SU-DHL-6 (cell line): ENCODE measurements at regions not wholly inside any gene's neighbourhood (a gene's known extent, or its start where the extent isn't known, plus 50 kb on each side); places are given as distances from the start of the nearest gene placed in this dataset.

Source experiments
- H2AFZ ChIP-seq: fragments of 200-600 bp; sonication (generic); 2 replicates; pipeline ENCODE4 v1.6.1; 2014; ENCODE audit warnings: low read depth, mild to moderate bottlenecking, moderate library complexity, mixed read lengths, antibody characterized with exemption, low read length; ENCODE audit not compliant: severe bottlenecking
- H3F3A ChIP-seq: fragments of 200-600 bp; shearing (Covaris generic); 2 replicates; pipeline ENCODE4 v1.6.0; 2016; ENCODE audit warnings: antibody characterized with exemption, mild to moderate bottlenecking; ENCODE audit not compliant: insufficient read depth
- H3K27ac ChIP-seq: fragments of 200-600 bp; sonication (generic); 2 replicates; pipeline ENCODE4 v1.5.1; 2016; ENCODE audit warnings: low read depth, mild to moderate bottlenecking, low read length, moderate library complexity, mixed read lengths
- H3K27me3 ChIP-seq: fragments of 200-600 bp; sonication (generic), shearing (Covaris generic); 2 replicates; pipeline ENCODE4 v1.6.0; 2014; ENCODE audit warnings: mild to moderate bottlenecking, low read length
- H3K36me3 ChIP-seq: fragments of 200-600 bp; sonication (generic); 2 replicates; pipeline ENCODE4 v1.6.1; 2014; ENCODE audit warnings: mild to moderate bottlenecking, low read length, mixed read lengths
- H3K4me2 ChIP-seq: fragments of 300-600, 200-600 bp; shearing (Covaris generic), sonication (generic); 2 replicates; pipeline ENCODE4 v1.6.0; 2014; ENCODE audit warnings: low read length, low read depth, mild to moderate bottlenecking; ENCODE audit not compliant: poor library complexity, severe bottlenecking
- H3K4me3 ChIP-seq: fragments of 200-600 bp; sonication (generic); 2 replicates; pipeline ENCODE4 v1.5.1; 2014; ENCODE audit warnings: antibody characterized with exemption, low read length, mild to moderate bottlenecking, mixed read lengths; ENCODE audit not compliant: insufficient read depth, poor library complexity, severe bottlenecking
- H3K79me2 ChIP-seq: fragments of 200-600 bp; sonication (generic); 2 replicates; pipeline ENCODE4 v1.6.1; 2014; ENCODE audit warnings: mild to moderate bottlenecking, low read length, moderate library complexity; ENCODE audit not compliant: insufficient read depth
- H3K9ac ChIP-seq: fragments of 200-600 bp; sonication (generic); 2 replicates; pipeline ENCODE4 v1.7.0; 2014; ENCODE audit warnings: mild to moderate bottlenecking, low read length
- H3K9me2 ChIP-seq: fragments of 200-600 bp; sonication (generic); replicated peaks from 2 replicates; pipeline ENCODE4 v1.6.1; 2014; ENCODE audit warnings: low read length; ENCODE audit not compliant: insufficient read depth
- H3K9me3 ChIP-seq: fragments of 200-600 bp; sonication (generic); 2 replicates; pipeline ENCODE4 v1.6.1; 2014; ENCODE audit warnings: low read length, mixed read lengths; ENCODE audit not compliant: insufficient read depth
- H4K20me1 ChIP-seq: fragments of 200-600 bp; sonication (generic); 2 replicates; pipeline ENCODE4 v1.6.1; 2014; ENCODE audit warnings: low read depth, mild to moderate bottlenecking, antibody characterized with exemption, low read length, moderate library complexity, mixed read lengths
- EZH2phosphoT487 ChIP-seq: fragments of 200-600 bp; sonication (generic), shearing (Covaris generic); conservative IDR thresholded peaks from 2 replicates; pipeline ENCODE4 v1.6.1; 2018; ENCODE audit warnings: mild to moderate bottlenecking, antibody characterized with exemption, low read length, moderate library complexity, mixed read lengths
- TF ChIP-seq, protein P1 (sequence below): fragments of 200-600 bp; sonication (generic); IDR thresholded peaks from one replicate; pipeline ENCODE4 v1.5.1; 2017; ENCODE audit warnings: antibody characterized with exemption, mild to moderate bottlenecking, low read length, moderate library complexity; ENCODE audit not compliant: insufficient read depth, poor library complexity, severe bottlenecking

DNA sequence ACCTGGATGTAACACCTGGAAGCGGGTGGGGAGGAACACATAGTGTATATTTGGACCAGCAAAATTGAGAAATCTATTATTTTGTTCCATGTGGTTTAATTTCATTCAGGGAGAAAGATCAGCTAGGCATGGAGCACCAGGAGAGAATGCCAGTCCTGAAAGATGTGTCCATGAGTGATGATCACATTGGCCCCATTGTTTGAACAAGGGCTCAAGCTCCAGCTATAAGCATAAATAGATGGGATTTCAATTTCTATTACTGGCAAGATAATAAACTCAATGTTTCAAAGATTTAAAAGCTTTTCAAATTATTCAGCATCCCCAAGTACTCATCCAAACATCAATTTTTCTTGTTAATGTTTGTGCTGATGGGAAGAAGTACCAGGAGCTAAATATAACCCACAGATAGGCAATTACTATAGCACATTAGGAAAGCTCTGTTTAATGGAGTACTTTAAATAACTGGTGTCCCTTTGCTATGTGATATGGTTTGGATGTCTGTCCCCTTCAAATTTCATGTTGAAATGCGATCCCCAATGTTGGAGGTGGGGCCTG is 275.3 kb upstream of the PHYHIPL start:
- no peak overlapping the region for H3K4me2 ChIP-seq
- no peaks in the 10 kb centered on the region for H3K9me3 ChIP-seq
- H3K9ac ChIP-seq = no peak overlapping the region
- no peaks in the 10 kb centered on the region for H3K9me2 ChIP-seq
- H3K36me3 ChIP-seq = no peaks in the 10 kb centered on the region
- H2AFZ ChIP-seq = no peak overlapping the region
- H4K20me1 ChIP-seq = no peaks in the 10 kb centered on the region
- H3K27ac ChIP-seq = no peak overlapping the region
- no peaks in the 10 kb centered on the region for H3K27me3 ChIP-seq
- H3K79me2 ChIP-seq = no peaks in the 10 kb centered on the region
- H3F3A ChIP-seq = no peaks in the 10 kb centered on the region
- no peak overlapping the region for H3K4me3 ChIP-seq
- TF ChIP-seq, protein P1, sequence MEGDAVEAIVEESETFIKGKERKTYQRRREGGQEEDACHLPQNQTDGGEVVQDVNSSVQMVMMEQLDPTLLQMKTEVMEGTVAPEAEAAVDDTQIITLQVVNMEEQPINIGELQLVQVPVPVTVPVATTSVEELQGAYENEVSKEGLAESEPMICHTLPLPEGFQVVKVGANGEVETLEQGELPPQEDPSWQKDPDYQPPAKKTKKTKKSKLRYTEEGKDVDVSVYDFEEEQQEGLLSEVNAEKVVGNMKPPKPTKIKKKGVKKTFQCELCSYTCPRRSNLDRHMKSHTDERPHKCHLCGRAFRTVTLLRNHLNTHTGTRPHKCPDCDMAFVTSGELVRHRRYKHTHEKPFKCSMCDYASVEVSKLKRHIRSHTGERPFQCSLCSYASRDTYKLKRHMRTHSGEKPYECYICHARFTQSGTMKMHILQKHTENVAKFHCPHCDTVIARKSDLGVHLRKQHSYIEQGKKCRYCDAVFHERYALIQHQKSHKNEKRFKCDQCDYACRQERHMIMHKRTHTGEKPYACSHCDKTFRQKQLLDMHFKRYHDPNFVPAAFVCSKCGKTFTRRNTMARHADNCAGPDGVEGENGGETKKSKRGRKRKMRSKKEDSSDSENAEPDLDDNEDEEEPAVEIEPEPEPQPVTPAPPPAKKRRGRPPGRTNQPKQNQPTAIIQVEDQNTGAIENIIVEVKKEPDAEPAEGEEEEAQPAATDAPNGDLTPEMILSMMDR = no peak
- TF ChIP-seq EZH2phosphoT487 = no peak

DNA sequence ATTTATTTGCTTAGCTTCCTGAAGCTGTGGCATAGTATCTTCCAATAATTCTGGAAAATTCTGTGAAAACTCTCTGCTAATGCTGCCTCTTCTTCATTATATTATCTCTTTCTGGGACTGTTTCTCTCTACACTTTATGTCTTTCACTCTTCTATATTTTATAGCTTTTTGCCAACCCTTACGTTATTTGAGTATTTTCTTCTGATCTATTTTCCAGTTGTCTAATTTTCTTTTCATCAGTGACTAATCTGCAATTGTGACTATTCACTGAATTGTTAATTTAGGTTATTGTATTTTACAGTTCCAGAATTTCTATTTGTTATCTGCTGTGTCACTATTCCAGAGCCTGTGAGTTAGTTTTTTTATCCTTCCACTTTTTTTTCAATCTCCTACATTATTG is 273.4 kb upstream of the PHYHIPL start:
- Histone ChIP-seq H3K9me3 (no peaks in the 10 kb centered on the region), H2AFZ (no peak overlapping the region), H3F3A (no peaks in the 10 kb centered on the region), H3K4me3 (no peak overlapping the region), H3K79me2 (no peaks in the 10 kb centered on the region), H3K9ac (no peak overlapping the region), H3K27me3 (no peaks in the 10 kb centered on the region), H3K9me2 (no peaks in the 10 kb centered on the region), H3K4me2 (no peak overlapping the region), H3K27ac (no peak overlapping the region), H4K20me1 (no peaks in the 10 kb centered on the region), H3K36me3 (no peaks in the 10 kb centered on the region)
- TF ChIP-seq EZH2phosphoT487 = no peak
- TF ChIP-seq, protein P1 = no peak

DNA sequence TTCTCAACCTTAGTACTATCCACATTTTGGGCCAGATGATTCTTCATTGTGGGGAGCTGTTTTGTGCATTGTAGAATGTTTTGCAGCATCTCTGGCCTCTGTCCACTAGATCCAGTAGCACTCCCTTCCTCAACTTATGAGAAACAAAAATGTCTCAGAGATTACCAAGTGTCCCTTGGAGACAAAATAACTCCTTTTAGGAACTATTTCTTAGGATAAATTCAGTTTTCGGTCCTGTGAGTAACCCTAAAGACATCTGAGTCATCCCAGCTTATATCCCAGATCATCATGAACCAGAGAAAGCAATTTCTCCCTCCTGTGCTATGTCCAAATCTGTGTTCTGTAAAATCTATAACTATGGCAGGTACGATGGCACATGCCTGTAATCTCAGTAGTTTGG is 266.6 kb upstream of the PHYHIPL start:
- H3K9ac ChIP-seq = no peak overlapping the region
- H3K36me3 ChIP-seq = no peaks in the 10 kb centered on the region
- H2AFZ ChIP-seq = no peak overlapping the region
- no peaks in the 10 kb centered on the region for H3K27me3 ChIP-seq
- TF ChIP-seq EZH2phosphoT487 = no peak
- TF ChIP-seq, protein P1 = no peak
- no peaks in the 10 kb centered on the region for H3F3A ChIP-seq
- no peak overlapping the region for H3K4me3 ChIP-seq
- no peaks in the 10 kb centered on the region for H3K9me2 ChIP-seq
- H3K79me2 ChIP-seq = no peaks in the 10 kb centered on the region
- H4K20me1 ChIP-seq = no peaks in the 10 kb centered on the region
- H3K9me3 ChIP-seq = no peaks in the 10 kb centered on the region
- H3K27ac ChIP-seq = no peak overlapping the region
- H3K4me2 ChIP-seq = no peak overlapping the region

DNA sequence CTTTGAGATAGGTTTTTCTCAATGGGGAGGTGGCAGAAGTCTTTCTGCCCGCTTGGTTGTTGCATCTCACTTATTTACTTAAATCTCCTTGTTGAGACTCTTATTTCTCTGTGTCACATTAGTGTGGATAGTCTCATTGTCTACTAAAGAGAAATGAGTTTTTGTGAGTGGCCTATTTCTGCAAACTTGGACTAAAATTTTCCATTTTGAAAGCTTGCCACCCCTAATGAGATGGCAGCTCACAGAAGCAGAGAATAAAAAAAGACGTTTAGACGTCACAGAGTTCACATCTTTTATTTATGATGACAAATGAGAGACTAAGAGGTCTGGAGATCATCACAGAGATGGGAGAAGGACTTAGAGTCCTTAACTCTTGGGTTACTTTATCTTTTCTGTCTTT is 262.7 kb upstream of the PHYHIPL start:
- no peak overlapping the region for H2AFZ ChIP-seq
- no peak for TF ChIP-seq EZH2phosphoT487
- TF ChIP-seq, protein P1 = no peak
- no peaks in the 10 kb centered on the region for H4K20me1 ChIP-seq
- H3K4me2 ChIP-seq = no peak overlapping the region
- no peaks in the 10 kb centered on the region for H3K9me2 ChIP-seq
- H3K79me2 ChIP-seq = no peaks in the 10 kb centered on the region
- H3K27ac ChIP-seq = no peak overlapping the region
- H3F3A ChIP-seq = no peaks in the 10 kb centered on the region
- H3K9ac ChIP-seq = no peak overlapping the region
- H3K9me3 ChIP-seq = no peaks in the 10 kb centered on the region
- H3K36me3 ChIP-seq = no peaks in the 10 kb centered on the region
- H3K4me3 ChIP-seq = no peak overlapping the region
- no peaks in the 10 kb centered on the region for H3K27me3 ChIP-seq
